ENCODE measurements at regions not wholly inside any gene's neighbourhood (a gene's known extent, or its start where the extent isn't known, plus 50 kb on each side); places are given as distances from the start of the nearest gene placed in this dataset.

DNA sequence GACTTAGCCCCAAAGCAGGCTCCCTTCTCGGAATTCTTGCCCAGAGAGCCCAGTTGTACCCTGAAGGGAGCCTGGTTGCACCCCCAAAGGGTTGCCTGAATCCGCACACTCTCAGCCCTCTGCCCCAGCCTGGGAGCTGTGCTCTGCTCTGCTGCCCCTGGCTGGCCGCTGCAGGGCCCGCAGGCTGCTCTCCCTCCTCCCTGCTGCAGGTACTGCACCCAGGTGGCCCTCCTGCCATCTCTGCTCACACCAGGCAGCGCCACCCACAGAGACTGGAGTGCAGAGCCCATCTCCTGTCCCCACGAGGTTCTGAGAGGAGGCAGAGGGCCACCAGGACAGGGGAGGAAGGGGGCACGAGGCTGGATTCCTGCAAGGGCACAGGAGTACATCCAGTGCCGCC, 134.2 kb upstream of the NSMCE3 start:
- Histone ChIP-seq H3K36me3 (no peaks in the 10 kb centered on the region), H3K4me3 (ENCODE audit: low read depth in 1 of 2, low read length in 1 of 2) (no peak overlapping the region), H3K27me3 (no peaks in the 10 kb centered on the region), H3K4me1 (ENCODE audit: control insufficient read depth in 1 of 2, insufficient read depth in 1 of 2, low read depth in 1 of 2, low read length in 1 of 2) (no peaks in the 10 kb centered on the region), H3K9me3 (no peaks in the 10 kb centered on the region), H3K27ac (no peak overlapping the region)
- TF ChIP-seq, protein P1, sequence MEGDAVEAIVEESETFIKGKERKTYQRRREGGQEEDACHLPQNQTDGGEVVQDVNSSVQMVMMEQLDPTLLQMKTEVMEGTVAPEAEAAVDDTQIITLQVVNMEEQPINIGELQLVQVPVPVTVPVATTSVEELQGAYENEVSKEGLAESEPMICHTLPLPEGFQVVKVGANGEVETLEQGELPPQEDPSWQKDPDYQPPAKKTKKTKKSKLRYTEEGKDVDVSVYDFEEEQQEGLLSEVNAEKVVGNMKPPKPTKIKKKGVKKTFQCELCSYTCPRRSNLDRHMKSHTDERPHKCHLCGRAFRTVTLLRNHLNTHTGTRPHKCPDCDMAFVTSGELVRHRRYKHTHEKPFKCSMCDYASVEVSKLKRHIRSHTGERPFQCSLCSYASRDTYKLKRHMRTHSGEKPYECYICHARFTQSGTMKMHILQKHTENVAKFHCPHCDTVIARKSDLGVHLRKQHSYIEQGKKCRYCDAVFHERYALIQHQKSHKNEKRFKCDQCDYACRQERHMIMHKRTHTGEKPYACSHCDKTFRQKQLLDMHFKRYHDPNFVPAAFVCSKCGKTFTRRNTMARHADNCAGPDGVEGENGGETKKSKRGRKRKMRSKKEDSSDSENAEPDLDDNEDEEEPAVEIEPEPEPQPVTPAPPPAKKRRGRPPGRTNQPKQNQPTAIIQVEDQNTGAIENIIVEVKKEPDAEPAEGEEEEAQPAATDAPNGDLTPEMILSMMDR (IDR thresholded peaks at IDR 0.05): no peak

- no peak overlapping the region for H3K4me3 ChIP-seq (ENCODE audit: low read depth in 1 of 2, low read length in 1 of 2)
- H3K4me1 ChIP-seq (ENCODE audit: control insufficient read depth in 1 of 2, insufficient read depth in 1 of 2, low read depth in 1 of 2, low read length in 1 of 2): no peaks in the 10 kb centered on the region
- no peaks in the 10 kb centered on the region for H3K27me3 ChIP-seq
- H3K9me3 ChIP-seq: no peaks in the 10 kb centered on the region
- TF ChIP-seq, protein P1 (IDR thresholded peaks at IDR 0.05): no peak
- H3K36me3 ChIP-seq: no peaks in the 10 kb centered on the region
- no peak overlapping the region for H3K27ac ChIP-seq
Measured at GRCh38 chr15:29401644-29402043, 132.0 kb upstream of the NSMCE3 start.

- no peak overlapping the region for H3K27ac ChIP-seq
- no peaks in the 10 kb centered on the region for H3K9me3 ChIP-seq
- H3K27me3 ChIP-seq: no peaks in the 10 kb centered on the region
- TF ChIP-seq, protein P1 (IDR thresholded peaks at IDR 0.05): no peak
- no peak overlapping the region for H3K4me3 ChIP-seq (ENCODE audit: low read depth in 1 of 2, low read length in 1 of 2)
- H3K4me1 ChIP-seq (ENCODE audit: control insufficient read depth in 1 of 2, insufficient read depth in 1 of 2, low read depth in 1 of 2, low read length in 1 of 2): no peaks in the 10 kb centered on the region
- no peaks in the 10 kb centered on the region for H3K36me3 ChIP-seq
Measured at GRCh38 chr15:29400701-29401100, 131.1 kb upstream of the NSMCE3 start.

DNA sequence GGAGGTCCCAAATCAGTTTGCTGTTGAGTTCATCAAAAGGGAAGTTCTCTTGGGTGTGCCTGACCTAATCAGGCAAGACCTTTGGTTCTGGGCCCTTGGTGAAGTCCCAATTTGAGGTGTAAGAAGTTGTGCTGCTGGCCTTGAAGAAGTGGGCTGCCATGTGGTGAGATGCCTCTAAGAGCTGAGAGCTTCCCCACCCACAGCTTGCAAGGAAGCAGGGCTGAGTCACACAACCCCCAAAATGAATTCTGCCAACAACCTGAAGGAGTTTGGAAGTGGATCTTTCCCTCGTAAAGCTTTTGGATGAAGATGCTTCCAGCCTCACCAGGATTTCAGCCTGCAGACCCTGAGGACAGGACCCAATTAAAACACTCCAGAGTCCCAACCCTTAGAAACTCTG, 129.3 kb upstream of the NSMCE3 start:
- no peaks in the 10 kb centered on the region for H3K36me3 ChIP-seq
- no peaks in the 10 kb centered on the region for H3K4me1 ChIP-seq (ENCODE audit: control insufficient read depth in 1 of 2, insufficient read depth in 1 of 2, low read depth in 1 of 2, low read length in 1 of 2)
- H3K4me3 ChIP-seq (ENCODE audit: low read depth in 1 of 2, low read length in 1 of 2): no peak overlapping the region
- no peak overlapping the region for H3K27ac ChIP-seq
- H3K9me3 ChIP-seq: no peaks in the 10 kb centered on the region
- no peaks in the 10 kb centered on the region for H3K27me3 ChIP-seq
- TF ChIP-seq, protein P1 (IDR thresholded peaks at IDR 0.05): no peak

- Histone ChIP-seq H3K36me3 (no peaks in the 10 kb centered on the region), H3K9me3 (no peaks in the 10 kb centered on the region), H3K4me1 (ENCODE audit: control insufficient read depth in 1 of 2, insufficient read depth in 1 of 2, low read depth in 1 of 2, low read length in 1 of 2) (no peaks in the 10 kb centered on the region), H3K27me3 (no peaks in the 10 kb centered on the region), H3K27ac (no peak overlapping the region), H3K4me3 (ENCODE audit: low read depth in 1 of 2, low read length in 1 of 2) (no peak overlapping the region)
- TF ChIP-seq, protein P1 (IDR thresholded peaks at IDR 0.05): no peak
Measured at GRCh38 chr15:29396176-29396811, 126.7 kb upstream of the NSMCE3 start.

All from neutrophil (primary cell).